HG03066 (cell line): ENCODE measurements at regions not wholly inside any gene's neighbourhood (a gene's known extent, or its start where the extent isn't known, plus 50 kb on each side); places are given as distances from the start of the nearest gene placed in this dataset.

Source experiments
- ATAC-seq: cut with Tn5 transposase; IDR thresholded peaks from one replicate; pipeline ENCODE4 v1.9.1; 2021; ENCODE audit warnings: low read depth; ENCODE audit not compliant: unreplicated experiment

DNA sequence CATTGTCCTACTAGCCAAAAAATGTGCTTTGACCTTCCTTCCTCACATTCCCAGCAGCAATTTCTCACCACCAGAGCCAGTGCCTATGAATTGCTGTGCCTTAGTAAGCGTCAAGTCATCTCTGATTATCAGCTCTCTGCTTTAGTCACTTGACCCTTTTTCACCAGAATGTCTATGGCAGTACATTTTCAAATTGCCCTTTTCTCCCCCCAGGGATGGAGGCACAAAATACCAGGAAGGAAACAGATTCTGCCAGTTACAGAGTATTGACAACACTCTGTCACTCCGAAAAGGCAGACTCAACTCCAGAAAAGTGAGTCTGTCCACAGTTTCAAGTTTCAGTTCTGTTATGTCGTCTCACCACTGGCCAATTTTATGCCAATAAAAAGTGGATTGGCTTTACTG is 167.4 kb downstream of the TNFSF18 start:
- ATAC-seq, result no peak

DNA sequence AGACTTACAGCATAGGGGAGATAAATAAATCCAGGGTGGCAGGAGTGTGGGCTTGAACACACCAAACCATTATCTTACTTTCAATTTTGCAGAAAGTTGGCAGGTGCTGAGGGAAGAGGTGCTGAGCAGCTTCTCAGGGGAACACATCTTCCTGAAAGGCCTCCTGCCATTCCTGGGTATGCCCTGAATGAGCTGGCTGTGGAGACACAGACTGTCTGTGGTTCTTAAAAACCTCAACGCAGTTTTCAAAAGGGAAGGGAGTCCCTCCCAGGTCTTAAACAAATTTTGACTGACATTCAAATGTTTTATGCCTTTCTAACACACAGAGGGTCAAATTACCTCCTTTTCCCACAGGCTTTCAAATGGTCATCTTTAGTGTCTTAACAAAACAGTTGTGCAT is 166.9 kb downstream of the TNFSF18 start:
- ATAC-seq, result no peak

DNA sequence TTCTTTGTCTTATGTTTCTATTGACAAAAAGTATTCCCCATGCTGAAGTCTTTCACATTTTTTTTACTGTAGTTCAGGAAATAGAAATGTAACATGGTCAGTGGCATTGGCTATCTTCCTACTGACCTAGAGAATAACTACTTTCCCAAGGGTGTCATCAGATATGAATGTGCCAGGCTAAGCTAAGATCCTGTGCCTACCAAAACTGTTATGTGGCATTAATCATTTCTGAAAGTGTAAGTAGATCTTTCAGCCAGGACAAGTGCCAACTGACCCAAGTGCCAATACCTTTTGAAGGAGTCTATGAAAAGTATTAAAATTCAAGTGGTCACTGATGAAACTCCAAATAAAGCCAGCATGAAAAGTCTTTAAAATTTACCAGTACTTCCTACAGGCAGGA is 165.3 kb downstream of the TNFSF18 start:
- ATAC-seq, result no peak

DNA sequence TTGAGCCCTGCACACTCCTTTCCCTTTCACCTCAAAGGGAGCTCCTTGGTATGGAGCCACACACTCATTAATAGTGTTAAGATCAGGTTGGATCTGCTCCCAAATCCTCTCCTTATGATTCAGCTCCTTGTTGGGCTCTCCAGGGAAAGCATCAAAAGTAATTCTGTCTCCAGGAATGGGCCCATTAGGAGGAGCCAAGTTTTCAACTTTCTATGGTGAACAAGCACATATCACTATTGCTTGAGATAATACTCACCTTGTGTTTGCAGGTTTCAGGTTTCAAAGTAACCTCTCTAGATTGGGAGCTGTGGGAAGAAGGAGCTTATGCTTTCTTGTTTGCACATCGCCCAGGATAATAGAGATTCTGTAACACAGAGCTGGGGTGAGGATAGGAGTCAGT is 164.8 kb downstream of the TNFSF18 start:
- ATAC-seq, result no peak

DNA sequence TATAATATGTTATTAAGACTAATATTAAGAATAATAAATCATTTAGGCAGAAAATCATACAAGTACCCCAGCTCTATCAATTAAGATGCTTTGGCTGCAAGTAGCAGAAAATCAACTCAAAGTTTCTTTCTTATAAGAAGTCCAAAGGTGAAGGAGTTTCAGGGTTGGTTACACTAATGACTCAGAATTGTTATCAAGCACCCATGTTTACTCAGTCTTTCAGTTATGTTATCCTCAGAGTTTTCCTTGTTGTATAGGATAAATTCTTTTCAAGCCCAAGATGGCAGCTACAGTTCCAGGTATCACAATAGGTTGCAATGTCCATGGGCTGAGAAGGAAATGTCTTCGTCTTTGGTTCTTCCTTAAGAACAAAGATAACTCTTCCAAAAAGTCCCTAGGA is 163.6 kb downstream of the TNFSF18 start:
- ATAC-seq, result no peak

DNA sequence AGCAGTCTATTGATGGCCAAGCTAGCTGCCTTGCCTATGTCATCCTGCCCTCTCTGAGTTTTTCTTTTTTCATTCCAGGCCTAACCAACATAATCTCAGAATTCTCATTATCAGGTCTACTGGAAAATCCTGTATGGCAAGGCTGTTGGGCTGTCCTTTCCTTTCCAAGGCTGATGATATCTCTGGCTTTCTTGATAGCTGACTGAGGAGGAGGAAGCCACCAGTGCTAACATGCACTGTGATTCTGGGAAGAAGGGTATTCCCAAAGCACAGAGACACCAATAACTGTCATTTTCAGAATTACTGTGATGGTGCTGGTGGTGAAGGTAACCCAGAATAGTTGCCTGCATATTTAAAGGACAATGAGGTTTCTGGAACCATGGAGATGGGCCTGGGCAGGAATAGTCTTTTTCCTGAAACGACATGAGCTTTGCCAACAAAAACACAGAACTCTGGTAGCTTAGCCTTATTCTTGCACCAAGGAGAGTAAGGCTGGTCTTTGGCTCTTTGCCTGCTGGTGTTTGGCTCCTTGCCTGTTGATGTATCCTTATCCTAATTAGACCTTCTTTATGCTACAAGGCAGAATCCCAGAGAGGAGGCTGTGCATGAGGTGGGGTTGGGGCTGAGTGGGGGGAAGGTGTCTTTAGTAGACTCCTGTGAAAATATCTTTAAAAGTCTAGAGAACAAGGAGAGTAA is 157.4 kb downstream of the TNFSF18 start:
- ATAC-seq, result no peak

DNA sequence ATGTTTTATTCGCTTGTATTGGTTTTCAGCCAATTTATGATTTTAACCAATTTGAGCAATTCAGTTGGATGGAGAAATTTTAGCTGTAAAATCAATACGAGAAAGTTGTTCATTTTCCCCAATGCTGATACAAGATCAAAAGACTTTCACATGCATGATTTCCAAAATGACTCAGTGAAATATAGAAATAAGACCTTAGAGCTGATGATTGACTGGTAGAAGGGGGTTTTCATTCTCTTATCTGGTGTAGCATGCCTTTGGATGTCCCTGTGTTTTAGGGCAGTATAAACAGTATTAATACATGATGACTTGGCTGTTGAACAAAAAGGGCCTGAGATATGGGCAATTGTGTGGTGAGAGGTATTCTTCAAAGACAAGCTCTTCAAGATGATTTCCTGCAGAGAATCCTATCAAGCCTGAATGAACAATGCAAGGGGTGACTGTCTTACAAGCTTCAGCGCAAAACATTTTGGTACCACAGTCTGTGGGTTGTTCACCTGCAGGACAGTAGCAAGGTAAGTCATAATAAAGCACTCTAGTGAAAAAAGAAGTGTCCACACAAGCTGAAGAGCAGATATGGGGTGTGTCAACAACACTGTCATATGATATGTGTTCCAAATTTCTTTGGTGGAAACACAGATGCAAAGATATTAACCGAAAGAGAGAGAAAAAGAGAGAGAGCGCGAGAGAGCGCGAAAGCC is 156.2 kb downstream of the TNFSF18 start:
- peak; percentile 22 for ATAC-seq

DNA sequence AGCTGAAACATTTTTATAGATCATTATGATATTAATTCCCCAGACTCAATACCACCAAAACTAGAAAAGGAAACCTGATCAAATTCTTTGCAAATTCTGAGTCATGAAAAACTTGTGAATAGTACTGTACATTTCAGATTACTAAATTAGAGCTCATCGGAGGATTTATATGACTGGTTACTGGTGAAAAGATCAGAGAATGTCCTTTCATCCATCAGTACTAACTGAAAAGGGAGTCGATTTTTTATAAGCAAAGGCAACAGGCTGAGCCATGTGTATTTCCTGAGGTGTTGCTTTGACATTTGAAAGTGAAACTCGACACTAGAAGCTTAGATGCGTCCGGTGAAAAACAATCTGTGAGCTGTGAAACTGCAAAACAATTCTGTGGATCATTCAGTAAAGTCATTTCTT is 155.7 kb downstream of the TNFSF18 start:
- ATAC-seq, result peak; percentile 73

DNA sequence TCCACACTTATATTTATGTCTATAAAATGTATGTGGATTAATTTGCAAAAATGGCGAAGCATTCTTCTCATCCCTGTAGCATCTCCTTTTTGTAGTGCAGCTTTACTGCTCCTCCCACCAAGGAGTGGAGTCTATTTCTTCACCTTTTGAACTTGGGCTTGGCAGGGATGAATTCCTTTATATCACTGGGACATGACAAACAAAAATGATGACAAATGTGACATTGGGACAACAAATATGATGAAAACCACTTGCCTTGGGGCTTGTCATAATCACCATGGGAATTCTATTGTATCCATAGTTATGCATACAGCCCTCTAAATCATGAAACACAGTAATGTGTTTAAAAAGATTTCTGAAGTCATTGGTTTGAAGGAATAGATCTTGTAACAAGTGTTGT is 155.0 kb downstream of the TNFSF18 start:
- no peak for ATAC-seq

DNA sequence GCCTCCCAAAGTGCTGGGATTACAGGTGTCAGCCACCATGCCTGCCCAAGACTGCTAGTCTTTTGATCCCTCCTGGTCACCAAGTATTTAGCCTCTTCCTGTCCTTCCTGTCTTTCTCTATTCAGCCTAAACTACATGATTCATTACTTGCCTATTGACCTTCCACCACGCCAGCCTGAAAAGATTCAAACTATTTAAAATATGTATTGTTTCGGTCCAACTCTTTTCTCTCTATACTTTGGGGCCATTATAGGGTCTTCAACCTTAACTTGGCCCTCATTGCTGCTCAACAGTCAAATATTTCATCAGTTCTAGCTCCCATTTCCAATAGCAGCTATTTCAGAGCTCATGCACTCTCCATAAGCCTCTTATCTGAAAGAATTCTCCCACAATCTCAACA is 153.0 kb downstream of the TNFSF18 start:
- ATAC-seq, result no peak

DNA sequence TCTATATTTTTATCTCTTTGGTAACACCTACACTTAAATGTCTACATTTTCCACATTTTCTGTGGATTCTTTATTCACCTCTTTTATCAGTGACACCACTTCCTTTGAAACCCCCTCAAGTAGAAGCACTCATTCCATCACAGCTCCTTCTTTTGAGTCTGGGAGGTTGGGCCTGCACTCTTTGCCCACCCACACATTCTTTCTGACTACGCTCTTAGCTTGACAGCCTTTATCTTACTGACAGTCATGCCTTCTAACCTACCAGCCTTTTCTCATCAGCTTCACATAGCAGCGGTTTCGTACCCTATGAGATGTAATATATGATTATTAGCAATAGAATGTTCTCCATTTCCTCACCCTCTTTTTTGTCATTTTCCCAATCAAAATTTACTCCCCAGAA is 151.9 kb downstream of the TNFSF18 start:
- ATAC-seq, result no peak

DNA sequence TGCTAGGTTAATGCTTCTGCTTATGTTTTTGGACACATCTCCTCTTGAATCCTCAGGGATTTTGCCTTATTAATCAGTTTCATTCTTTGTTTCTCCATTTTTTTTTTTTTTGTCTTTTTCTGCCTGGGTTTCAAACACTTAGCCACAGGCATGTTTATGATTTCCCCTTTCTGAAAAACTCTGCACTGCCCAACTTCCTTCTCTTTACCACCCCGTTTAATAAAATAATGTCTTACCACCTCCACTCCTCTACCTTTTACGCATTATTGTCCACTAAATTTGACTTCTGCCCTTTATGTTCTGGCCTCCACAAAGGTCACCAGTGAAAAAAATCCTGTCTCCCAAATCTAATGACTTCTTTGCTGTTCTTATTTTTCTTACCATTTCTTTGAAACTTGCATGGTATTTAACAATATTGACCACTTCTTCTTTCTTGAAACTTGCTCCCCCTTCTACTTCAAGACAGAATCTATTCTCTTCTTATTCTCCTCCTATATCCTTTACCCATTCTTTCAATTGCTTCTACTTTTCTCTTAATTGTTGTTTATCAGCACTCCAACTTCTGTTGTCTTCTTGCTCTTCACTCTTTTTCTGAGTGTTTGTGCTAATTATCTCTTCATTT is 150.3 kb downstream of the TNFSF18 start:
- no peak for ATAC-seq

DNA sequence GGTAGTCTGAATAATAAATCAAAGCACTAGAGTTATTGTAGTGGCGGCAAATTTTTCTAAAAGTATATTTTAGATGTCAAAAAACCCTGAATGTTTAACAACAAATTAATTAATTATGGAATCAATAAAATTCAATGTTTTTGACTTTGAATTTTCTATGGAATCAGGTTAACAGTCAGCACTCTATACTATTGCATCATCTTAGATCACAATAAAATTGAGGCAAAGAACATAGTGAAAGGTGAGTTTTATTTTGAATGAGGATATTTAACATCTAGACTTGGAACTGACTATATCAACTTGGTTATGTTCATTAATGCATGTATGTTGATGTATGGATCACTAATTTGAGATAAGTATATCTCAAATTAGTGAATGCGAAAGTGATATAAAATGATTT is 148.5 kb downstream of the TNFSF18 start:
- no peak for ATAC-seq

DNA sequence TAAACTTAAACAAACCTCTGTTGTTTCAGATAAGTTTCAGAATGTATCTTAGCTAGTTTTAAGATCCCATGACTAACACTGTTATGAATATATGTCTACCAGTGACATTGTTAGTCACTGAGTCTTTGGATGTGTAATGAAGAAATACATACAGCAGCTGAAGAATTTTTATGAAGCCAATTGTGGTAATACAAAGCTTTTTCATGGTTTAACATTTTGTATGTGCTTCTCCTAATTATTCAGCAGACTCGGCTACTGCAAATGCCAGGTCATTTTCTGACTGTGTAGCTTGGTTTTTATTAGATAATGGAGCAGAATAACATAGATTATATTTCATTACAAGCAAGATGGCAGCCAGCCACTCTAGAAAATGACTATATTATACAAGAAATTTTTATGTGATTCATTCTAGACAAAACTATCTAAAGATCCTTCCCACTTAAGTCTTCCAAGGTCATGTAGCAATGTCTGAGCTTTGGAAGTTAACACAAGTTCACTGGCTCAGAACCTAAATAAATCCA is 147.8 kb downstream of the TNFSF18 start:
- no peak for ATAC-seq

DNA sequence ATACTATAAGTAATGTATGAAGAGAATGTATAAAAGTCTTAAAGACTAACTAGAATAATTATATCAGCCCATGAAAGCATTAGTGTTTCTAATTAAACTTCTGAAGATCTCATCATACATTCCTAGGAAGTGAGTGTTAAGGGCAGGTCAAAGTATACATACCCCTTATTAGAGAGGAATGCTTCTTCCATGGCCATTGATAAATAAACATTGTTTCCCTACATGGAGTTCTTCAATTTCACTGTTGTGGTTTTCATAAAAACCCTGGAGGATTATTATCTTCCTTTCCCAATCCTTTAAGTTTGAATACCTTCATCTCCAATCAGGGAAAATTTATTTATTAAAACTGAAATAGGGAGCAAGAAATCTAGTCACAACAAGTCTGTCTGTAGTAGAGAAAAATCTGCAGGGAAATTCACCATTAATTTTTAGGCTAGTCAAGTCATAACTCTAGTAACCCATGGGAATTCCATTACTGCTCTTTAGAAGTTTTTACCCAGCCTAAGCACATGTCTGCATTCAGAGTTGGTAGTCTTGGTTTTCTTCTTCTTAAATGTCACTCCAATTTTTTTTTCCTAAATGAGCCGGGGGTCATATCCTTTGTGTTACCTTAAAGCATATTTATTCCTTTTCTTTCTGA is 147.0 kb downstream of the TNFSF18 start:
- no peak for ATAC-seq

DNA sequence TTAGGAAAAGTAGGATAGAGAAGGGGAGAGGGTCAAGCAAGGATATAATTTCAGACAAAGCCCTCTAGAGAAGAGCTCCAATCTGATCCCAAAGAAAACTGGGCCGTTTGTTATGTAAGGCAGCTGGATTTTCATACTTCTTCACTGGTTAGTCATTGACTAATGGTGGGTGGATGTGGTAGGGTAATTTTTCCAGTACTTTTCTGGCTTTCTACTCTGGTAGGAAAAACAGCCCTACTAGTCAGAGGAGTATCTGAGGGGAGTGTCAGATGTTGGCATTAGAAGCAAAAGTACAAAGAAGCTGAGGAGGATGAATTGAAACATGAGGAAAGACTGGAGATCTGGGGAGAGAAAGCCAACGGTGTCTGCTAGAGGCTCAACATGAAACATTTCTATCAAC is 145.3 kb downstream of the TNFSF18 start:
- ATAC-seq, result no peak

DNA sequence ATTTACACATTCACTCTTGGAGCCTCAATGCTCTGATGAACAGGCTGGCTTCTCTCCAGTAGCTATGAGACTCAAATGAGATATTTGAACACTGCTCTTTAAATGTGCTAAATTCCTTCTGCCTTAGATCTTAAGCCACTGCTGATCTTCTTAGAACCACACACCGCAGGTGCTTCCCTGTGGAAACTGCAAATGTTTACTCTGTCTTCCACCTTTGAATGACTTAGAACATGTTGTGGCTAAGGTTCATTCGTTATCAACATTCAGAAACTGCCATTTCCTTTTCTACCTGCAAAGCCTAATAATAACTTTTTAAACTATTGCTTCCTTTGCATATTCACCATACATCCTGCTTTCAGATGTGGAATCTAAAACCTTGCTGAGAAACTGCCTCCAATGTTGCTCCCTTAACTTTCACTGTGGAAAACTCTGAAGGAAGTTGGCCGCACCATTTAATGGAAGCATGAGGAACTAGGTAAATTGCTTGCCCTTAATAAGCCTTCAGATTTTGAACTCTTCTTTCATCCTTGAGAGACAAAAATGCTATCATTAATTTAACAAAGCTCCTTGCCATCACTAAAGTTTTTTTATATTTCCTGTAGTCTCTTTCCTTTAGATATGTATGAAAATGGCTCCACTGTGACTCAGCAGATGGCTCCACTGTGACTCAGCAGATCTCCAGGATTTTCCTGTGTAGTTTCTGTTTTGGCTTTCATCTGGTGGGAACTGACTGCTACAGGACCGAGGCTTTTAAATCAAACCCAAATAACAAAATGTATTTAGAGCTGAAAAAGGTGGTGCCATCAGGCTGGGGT is 143.8 kb downstream of the TNFSF18 start:
- ATAC-seq, result no peak

DNA sequence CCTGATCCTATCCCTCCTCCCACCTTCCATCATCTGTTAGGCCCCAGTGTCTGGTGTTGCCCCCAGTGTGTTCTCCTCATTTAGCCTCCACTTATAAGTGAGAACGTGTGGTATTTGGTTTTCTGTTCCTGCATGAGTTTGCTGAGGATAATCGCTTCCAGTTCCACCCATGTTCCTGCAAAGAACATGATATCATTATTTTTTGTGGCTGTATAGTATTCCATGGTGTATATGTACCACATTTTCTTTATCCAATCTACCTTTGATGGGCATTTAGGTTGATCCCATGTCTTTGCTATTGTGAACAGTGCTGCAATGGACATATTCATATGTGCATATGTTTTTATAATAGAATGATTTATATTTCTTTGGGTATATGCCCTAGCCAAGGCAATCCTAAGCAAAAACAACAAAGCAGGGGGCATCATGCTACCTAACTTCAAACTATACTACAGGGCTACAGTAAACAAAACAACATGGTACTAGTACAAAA is 142.9 kb downstream of the TNFSF18 start:
- no peak for ATAC-seq

DNA sequence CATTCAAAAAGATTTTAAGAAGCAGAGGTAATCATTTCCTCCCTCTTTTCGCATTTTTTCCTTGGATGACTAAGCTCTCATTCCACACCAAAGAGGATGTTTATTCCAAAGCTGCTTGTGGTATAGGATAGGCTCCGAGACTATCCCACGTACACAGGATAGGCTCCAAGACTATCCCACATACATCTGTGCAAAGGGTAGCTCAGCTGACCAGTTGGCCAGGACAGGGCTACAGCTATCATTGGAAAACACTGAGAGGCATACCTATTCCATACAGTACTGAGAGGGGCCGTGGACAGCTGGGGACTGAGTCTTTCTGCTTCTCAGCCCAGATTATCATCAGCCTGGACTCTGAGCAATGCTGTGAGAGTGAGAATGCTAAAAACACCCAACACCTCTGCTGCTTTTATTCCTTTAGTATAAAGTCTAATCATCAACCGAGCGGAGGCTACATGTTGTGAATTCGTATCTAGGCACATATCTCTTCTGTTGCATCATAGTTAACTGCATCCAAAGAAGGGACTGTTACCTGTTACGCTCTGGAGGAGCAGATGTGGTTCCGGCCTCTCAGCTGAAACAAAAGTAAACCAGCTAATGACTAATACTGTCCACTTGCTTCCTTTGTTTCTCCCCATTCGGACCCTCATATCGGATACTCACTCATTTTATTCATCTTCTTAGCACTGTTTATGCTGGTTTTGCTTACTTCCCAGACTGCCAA is 141.0 kb downstream of the TNFSF18 start:
- no peak for ATAC-seq
